ENCODE measurements at regions not wholly inside any gene's neighbourhood (a gene's known extent, or its start where the extent isn't known, plus 50 kb on each side); places are given as distances from the start of the nearest gene placed in this dataset.

GRCh38 chr15:101543926-101544612, 54.6 kb upstream of the PCSK6 start:
- no peak for DNase-seq
- no peaks in the 10 kb centered on the region for H3K4me1 ChIP-seq
- H3K36me3 ChIP-seq: no peaks in the 10 kb centered on the region
- H3K4me3 ChIP-seq: no peak overlapping the region
- no peak overlapping the region for H3K9ac ChIP-seq (ENCODE audit: low read depth in 2 of 2, low read length in 2 of 2)
- no peaks in the 10 kb centered on the region for H3K9me3 ChIP-seq
- no peak for TF ChIP-seq CTCF (IDR thresholded peaks at IDR 0.05)
- no peak overlapping the region for H3K27ac ChIP-seq
- no peaks in the 10 kb centered on the region for H3K27me3 ChIP-seq
- intact Hi-C loops (cut with DNase I): no loop called here

GRCh38 chr15:101543431-101543830, 53.9 kb upstream of the PCSK6 start:
- Histone ChIP-seq H3K4me3 (no peak overlapping the region), H3K9ac (ENCODE audit: low read depth in 2 of 2, low read length in 2 of 2) (no peak overlapping the region), H3K4me1 (no peaks in the 10 kb centered on the region), H3K27ac (no peak overlapping the region), H3K36me3 (no peaks in the 10 kb centered on the region), H3K27me3 (no peaks in the 10 kb centered on the region), H3K9me3 (no peaks in the 10 kb centered on the region)
- no peak for DNase-seq
- TF ChIP-seq CTCF (IDR thresholded peaks at IDR 0.05): no peak
- intact Hi-C loops (cut with DNase I): no loop called here

- no peaks in the 10 kb centered on the region for H3K36me3 ChIP-seq
- TF ChIP-seq CTCF (IDR thresholded peaks at IDR 0.05): no peak
- H3K9ac ChIP-seq (ENCODE audit: low read depth in 2 of 2, low read length in 2 of 2): no peak overlapping the region
- H3K4me1 ChIP-seq: no peaks in the 10 kb centered on the region
- no peak overlapping the region for H3K27ac ChIP-seq
- no peak for DNase-seq
- no peaks in the 10 kb centered on the region for H3K27me3 ChIP-seq
- no peaks in the 10 kb centered on the region for H3K9me3 ChIP-seq
- H3K4me3 ChIP-seq: no peak overlapping the region
- intact Hi-C loops (cut with DNase I): no loop called here
These were observed 53.5 kb upstream of the PCSK6 start for GRCh38 chr15:101543026-101543390.

GRCh38 chr15:101542306-101543025, 53.0 kb upstream of the PCSK6 start:
- H3K4me1 ChIP-seq: no peaks in the 10 kb centered on the region
- intact Hi-C loops (cut with DNase I): no loop called here
- no peak overlapping the region for H3K27ac ChIP-seq
- no peak overlapping the region for H3K4me3 ChIP-seq
- no peaks in the 10 kb centered on the region for H3K27me3 ChIP-seq
- no peak for DNase-seq
- H3K36me3 ChIP-seq: no peaks in the 10 kb centered on the region
- no peaks in the 10 kb centered on the region for H3K9me3 ChIP-seq
- no peak overlapping the region for H3K9ac ChIP-seq (ENCODE audit: low read depth in 2 of 2, low read length in 2 of 2)
- no peak for TF ChIP-seq CTCF (IDR thresholded peaks at IDR 0.05)

- no peak overlapping the region for H3K9ac ChIP-seq (ENCODE audit: low read depth in 2 of 2, low read length in 2 of 2)
- no peaks in the 10 kb centered on the region for H3K27me3 ChIP-seq
- no peak for DNase-seq
- no peaks in the 10 kb centered on the region for H3K36me3 ChIP-seq
- intact Hi-C loops (cut with DNase I): no loop called here
- no peak overlapping the region for H3K4me3 ChIP-seq
- no peaks in the 10 kb centered on the region for H3K9me3 ChIP-seq
- TF ChIP-seq CTCF (IDR thresholded peaks at IDR 0.05): no peak
- no peaks in the 10 kb centered on the region for H3K4me1 ChIP-seq
- H3K27ac ChIP-seq: no peak overlapping the region
These were observed 52.2 kb upstream of the PCSK6 start for GRCh38 chr15:101541501-101542292.
